HCT116 (cell line): ENCODE measurements at regions not wholly inside any gene's neighbourhood (a gene's known extent, or its start where the extent isn't known, plus 50 kb on each side); places are given as distances from the start of the nearest gene placed in this dataset.

ENCODE experiments used
- ATAC-seq: fragments of 200-7000 bp; cut with Tn5 transposase; 2 replicates; pipeline ENCODE4 v1.9.1; 2020; ENCODE audit warnings: mild to moderate bottlenecking, moderate library complexity
- BruUV-seq: library from RNA; stranded (reverse); fragments of 400-500 nt; replicated peaks from 2 replicates; lab custom pipeline; 2021; lab: Mats Ljungman, UMichigan
- CTCF ChIA-PET: fragments of 300-600 bp; sonication (Branson Sonifier 250); formaldehyde crosslinking; loops from one replicate; lab custom pipeline; 2021; ENCODE audit warnings: antibody characterized with exemption; lab: Charles Lee
- POLR2A ChIA-PET: fragments of 300-600, 350-600 bp; sonication (Branson Sonifier 250); formaldehyde crosslinking; loops from one replicate; lab custom pipeline; 2021; ENCODE audit warnings: antibody characterized with exemption; lab: Charles Lee
- RAD21 ChIA-PET, 2 experiments: fragments of 300-600 bp; sonication (Branson Sonifier 250); formaldehyde crosslinking; loops; one replicate each; lab custom pipeline; 2023; ENCODE audit warnings: low total read pairs in 2 of 2; ENCODE audit not compliant: uncharacterized antibody in 2 of 2, unreplicated experiment in 2 of 2, low non-redundant PET in 1 of 2; lab: Charles Lee
- DNase-seq: peaks from one replicate; pipeline ENCODE4 v3.0.0-alpha.2; 2010; ENCODE audit warnings: low read depth, low spot score
- H2AFZ ChIP-seq: fragments of 200-600 bp; shearing (Covaris generic), sonication (generic); 2 replicates; pipeline ENCODE4 v1.6.1; 2017; ENCODE audit warnings: low read depth, mixed run types, mixed read lengths, antibody characterized with exemption, low read length; ENCODE audit not compliant: poor library complexity, severe bottlenecking
- H3K27ac ChIP-seq: 2 replicates; pipeline ENCODE4 v1.5.1; 2012; ENCODE audit warnings: low read depth, low read length
- H3K27me3 ChIP-seq: fragments of 200-600 bp; sonication (generic); 2 replicates; pipeline ENCODE4 v1.6.1; 2016; ENCODE audit warnings: mixed run types, low read length, mixed read lengths; ENCODE audit not compliant: insufficient read depth
- H3K36me3 ChIP-seq, 2 experiments: fragments of 200-500 bp in 1 of 2; fragments of 200-600 bp in 1 of 2; sonication (Bioruptor generic) in 1 of 2; sonication (generic) in 1 of 2; 2 replicates each; pipeline versions ENCODE4 v1.5.1 to v1.6.1; 2014 to 2016; ENCODE audit warnings: low read length in 2 of 2, inconsistent platforms in 1 of 2, mixed read lengths in 1 of 2, mixed run types in 1 of 2; ENCODE audit not compliant: insufficient read depth in 2 of 2, control insufficient read depth in 1 of 2
- H3K4me1 ChIP-seq, 2 experiments: fragments of 200-600 bp in 1 of 2; sonication (generic) in 1 of 2; 2 replicates each; pipeline versions ENCODE4 v1.5.1 to v1.6.1; 2012 to 2017; ENCODE audit warnings: low read length in 2 of 2, inconsistent platforms in 1 of 2, mild to moderate bottlenecking in 1 of 2, mixed read lengths in 1 of 2, mixed run types in 1 of 2, moderate library complexity in 1 of 2; ENCODE audit not compliant: insufficient read depth in 2 of 2, control insufficient read depth in 1 of 2
- H3K4me2 ChIP-seq: fragments of 200-600 bp; sonication (generic); 2 replicates; pipeline ENCODE4 v1.6.1; 2017; ENCODE audit warnings: mixed run types, low read length, mixed read lengths
- H3K4me3 ChIP-seq, 2 experiments: fragments of 200-600 bp in 1 of 2; sonication (generic) in 1 of 2; replicated peaks in 1 of 2; 2 replicates each; pipeline ENCODE4 v1.5.1; 2011 to 2016; ENCODE audit warnings: low read length in 2 of 2, control low read depth in 1 of 2, low read depth in 1 of 2, mild to moderate bottlenecking in 1 of 2, mixed read lengths in 1 of 2, mixed run types in 1 of 2
- H3K79me2 ChIP-seq: fragments of 200-600 bp; sonication (generic); 2 replicates; pipeline ENCODE4 v1.6.1; 2017; ENCODE audit warnings: mild to moderate bottlenecking, mixed run types, low read length, moderate library complexity, mixed read lengths; ENCODE audit not compliant: insufficient read depth
- H3K9ac ChIP-seq: fragments of 200-600 bp; sonication (generic); 2 replicates; pipeline ENCODE4 v1.6.1; 2016; ENCODE audit warnings: low read length, mixed read lengths
- H3K9me2 ChIP-seq: fragments of 200-600 bp; sonication (generic), shearing (Covaris generic); 2 replicates; pipeline ENCODE4 v1.6.1; 2017; ENCODE audit warnings: mixed run types, mild to moderate bottlenecking, moderate library complexity; ENCODE audit not compliant: insufficient read depth
- H3K9me3 ChIP-seq, 2 experiments: fragments of 200-500 bp in 1 of 2; fragments of 200-600 bp in 1 of 2; sonication (Bioruptor generic) in 1 of 2; sonication (generic) in 1 of 2; 2 replicates each; pipeline ENCODE4 v1.6.1; 2014 to 2017; ENCODE audit warnings: low read length in 2 of 2, mixed read lengths in 2 of 2, inconsistent platforms in 1 of 2, low read depth in 1 of 2, mild to moderate bottlenecking in 1 of 2, mixed run types in 1 of 2, moderate library complexity in 1 of 2; ENCODE audit not compliant: control insufficient read depth in 1 of 2, insufficient read depth in 1 of 2
- H4K20me1 ChIP-seq: fragments of 200-600 bp; sonication (generic), shearing (Covaris generic); 2 replicates; pipeline ENCODE4 v1.6.1; 2017; ENCODE audit warnings: mixed run types, mild to moderate bottlenecking, moderate library complexity; ENCODE audit not compliant: insufficient read depth
- ATF3 ChIP-seq: IDR thresholded peaks from 2 replicates; pipeline ENCODE4 v1.6.1; 2012
- CBX3 ChIP-seq: IDR thresholded peaks from 2 replicates; pipeline ENCODE4 v1.6.1; 2012; ENCODE audit warnings: low read depth
- CEBPB ChIP-seq: IDR thresholded peaks from 2 replicates; pipeline ENCODE4 v1.6.1; 2012; ENCODE audit warnings: low read depth
- CTCF ChIP-seq, 3 experiments: fragments of 200-600 bp in 1 of 3; sonication (generic) in 1 of 3; IDR thresholded peaks in 2 of 3; conservative IDR thresholded peaks in 1 of 3; 2 replicates each; pipeline ENCODE4 v1.5.1; 2012 to 2017; ENCODE audit warnings: low read depth in 2 of 3, low read length in 2 of 3, antibody characterized with exemption in 1 of 3, borderline replicate concordance in 1 of 3, control low read depth in 1 of 3, mild to moderate bottlenecking in 1 of 3, mixed read lengths in 1 of 3, mixed run types in 1 of 3, moderate library complexity in 1 of 3; ENCODE audit not compliant: insufficient read depth in 1 of 3
- EGR1 ChIP-seq: IDR thresholded peaks from 2 replicates; pipeline ENCODE4 v1.6.1; 2012; ENCODE audit warnings: low read depth
- ELF1 ChIP-seq: IDR thresholded peaks from 2 replicates; pipeline ENCODE4 v1.6.1; 2012; ENCODE audit warnings: low read depth, borderline replicate concordance
- EZH2 ChIP-seq: fragments of 200-600 bp; sonication (generic); IDR thresholded peaks from 2 replicates; pipeline ENCODE4 v1.6.1; 2017; ENCODE audit warnings: antibody characterized with exemption, mixed run types
- EZH2phosphoT487 ChIP-seq: fragments of 200-600 bp; IDR thresholded peaks from 2 replicates; pipeline ENCODE4 v1.6.1; 2018; ENCODE audit warnings: antibody characterized with exemption, borderline replicate concordance
- MAX ChIP-seq: IDR thresholded peaks from 2 replicates; pipeline ENCODE4 v1.6.1; 2012
- POLR2A ChIP-seq: IDR thresholded peaks from 2 replicates; pipeline ENCODE4 v1.7.0; 2011; ENCODE audit warnings: borderline replicate concordance; ENCODE audit not compliant: insufficient read depth, insufficient read length; ENCODE audit errors: extremely low read depth
- POLR2AphosphoS5 ChIP-seq: IDR thresholded peaks from 2 replicates; pipeline ENCODE4 v1.6.1; 2011; ENCODE audit warnings: mild to moderate bottlenecking, low read depth, low read length, moderate library complexity
- RAD21 ChIP-seq: IDR thresholded peaks from 2 replicates; pipeline ENCODE4 v1.6.1; 2012; ENCODE audit warnings: low read depth, mild to moderate bottlenecking
- REST ChIP-seq: IDR thresholded peaks from 2 replicates; pipeline ENCODE4 v1.6.1; 2012; ENCODE audit warnings: low read depth
- SIN3A ChIP-seq: IDR thresholded peaks from 2 replicates; pipeline ENCODE4 v1.6.1; 2012; ENCODE audit warnings: low read depth
- SP1 ChIP-seq: IDR thresholded peaks from 2 replicates; pipeline ENCODE4 v1.6.1; 2012; ENCODE audit warnings: low read depth
- TCF7L2 ChIP-seq: IDR thresholded peaks from 2 replicates; pipeline ENCODE4 v1.7.0; 2011; ENCODE audit warnings: borderline replicate concordance, inconsistent platforms; ENCODE audit not compliant: insufficient read depth, insufficient read length; ENCODE audit errors: extremely low read depth
- YY1 ChIP-seq: IDR thresholded peaks from 2 replicates; pipeline ENCODE4 v1.6.1; 2011; ENCODE audit warnings: low read length, low read depth, moderate library complexity, mild to moderate bottlenecking; ENCODE audit not compliant: insufficient replicate concordance; ENCODE audit errors: extremely low read depth
- ZFX ChIP-seq: fragments of 450-650 bp; IDR thresholded peaks from 2 replicates; pipeline ENCODE4 v1.6.1; 2017
- intact Hi-C: fragments of 100-400 bp; cut with micrococcal nuclease; formaldehyde crosslinking; loops from 2 replicates; pipeline ENCODE4 v1.10.0; 2022

GRCh38 chr10:84846658-84847316 is 518.4 kb downstream of the CCSER2 start:
- Histone ChIP-seq H3K4me3 (no peak overlapping the region), H3K36me3 (no peaks in the 10 kb centered on the region), H2AFZ (no peak overlapping the region), H3K27me3 (peaks cover 28% of the 10 kb centered on the region; the same call in 1 of the 2 replicates), H3K4me2 (no peak overlapping the region), H3K79me2 (no peaks in the 10 kb centered on the region), H3K9ac (no peak overlapping the region), H3K27ac (no peak overlapping the region), H4K20me1 (no peaks in the 10 kb centered on the region), H3K4me1 (no peaks in the 10 kb centered on the region), H3K9me3 (no peaks in the 10 kb centered on the region), H3K9me2 (no peaks in the 10 kb centered on the region)
- POLR2A ChIA-PET = no interaction called here
- ATAC-seq (no peak), DNase-seq (no peak)
- intact Hi-C loops = loop anchor here (10.0 kb wide), 1 partner anchor 1528 kb away; no protein-coding TSS in a partner anchor
- RAD21 ChIA-PET = no interaction called here
- BruUV-seq = no TSS peak
- no peak for TF ChIP-seq CEBPB
- TF ChIP-seq ATF3 = no peak
- no peak for TF ChIP-seq CBX3
- TF ChIP-seq CTCF (IDR thresholded peaks at IDR 0.05 in 2 of 3, conservative IDR thresholded peaks at IDR 0.05 in 1 of 3; ENCODE audit: borderline replicate concordance in 1 of 3, insufficient read depth in 1 of 3, low read depth in 2 of 3, low read length in 2 of 3) = no peak
- TF ChIP-seq POLR2AphosphoS5 = no peak
- TF ChIP-seq YY1 = no peak
- TF ChIP-seq ELF1 = no peak
- TF ChIP-seq MAX = no peak
- TF ChIP-seq POLR2A = no peak
- no peak for TF ChIP-seq RAD21
- no peak for TF ChIP-seq SP1
- TF ChIP-seq ZFX = no peak
- TF ChIP-seq EZH2phosphoT487 = no peak
- TF ChIP-seq SIN3A = no peak
- no peak for TF ChIP-seq EZH2
- TF ChIP-seq TCF7L2 = no peak
- TF ChIP-seq REST = no peak
- TF ChIP-seq EGR1 = no peak
- CTCF ChIA-PET = no interaction called here
